NT2/D1 (cell line): ENCODE measurements at regions not wholly inside any gene's neighbourhood (a gene's known extent, or its start where the extent isn't known, plus 50 kb on each side); places are given as distances from the start of the nearest gene placed in this dataset.

Experiments used
- DNase-seq: peaks from one replicate; pipeline ENCODE4 v3.0.0-alpha.2; 2011; ENCODE audit warnings: low read depth, low spot score
- H3K27me3 ChIP-seq: 2 replicates; pipeline ENCODE4 v1.6.0; 2011; ENCODE audit warnings: mild to moderate bottlenecking; ENCODE audit not compliant: insufficient read length, insufficient read depth
- H3K36me3 ChIP-seq: 2 replicates; pipeline ENCODE4 v1.6.1; 2011; ENCODE audit warnings: mild to moderate bottlenecking, low read length, mixed read lengths; ENCODE audit not compliant: insufficient read depth, insufficient read length
- H3K4me1 ChIP-seq: 2 replicates; pipeline ENCODE4 v1.5.1; 2011; ENCODE audit not compliant: insufficient read depth, insufficient read length
- H3K4me3 ChIP-seq: 2 replicates; pipeline ENCODE4 v1.5.1; 2011; ENCODE audit warnings: low read depth; ENCODE audit not compliant: insufficient read length
- H3K9ac ChIP-seq: 2 replicates; pipeline ENCODE4 v1.6.0; 2011; ENCODE audit warnings: low read depth; ENCODE audit not compliant: insufficient read length
- H3K9me3 ChIP-seq: 2 replicates; pipeline ENCODE4 v1.5.1; 2011; ENCODE audit warnings: mild to moderate bottlenecking, low read length; ENCODE audit not compliant: insufficient read depth
- SUZ12 ChIP-seq: IDR thresholded peaks from 2 replicates; pipeline ENCODE4 v1.6.1; 2011; ENCODE audit not compliant: insufficient read length, insufficient read depth; ENCODE audit errors: extremely low read depth
- YY1 ChIP-seq: IDR thresholded peaks from 2 replicates; pipeline ENCODE4 v1.6.1; 2011; ENCODE audit not compliant: insufficient read length, insufficient read depth
- ZNF274 ChIP-seq: IDR thresholded peaks from 2 replicates; pipeline ENCODE4 v1.6.1; 2011; ENCODE audit warnings: mild to moderate bottlenecking, low read depth, low read length

DNA sequence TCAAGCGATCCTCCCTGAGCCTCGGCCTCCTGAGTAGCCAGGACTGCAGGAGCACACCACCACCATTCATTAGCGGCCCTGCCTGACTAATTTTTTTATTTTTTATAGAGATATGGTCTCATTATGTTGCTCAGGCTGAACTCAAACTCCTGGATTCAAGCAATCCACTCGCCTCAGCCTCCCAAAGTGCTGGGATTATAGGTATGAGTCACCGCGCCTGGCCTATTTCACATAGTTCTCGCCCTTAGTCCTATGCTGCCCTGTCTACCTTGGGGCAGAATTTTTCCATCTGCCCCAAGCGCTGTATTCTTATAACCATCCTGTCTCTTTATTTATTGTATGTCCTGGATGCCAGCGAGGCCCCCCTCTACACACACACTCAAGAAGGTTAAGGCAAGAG is 50.9 kb upstream of the BCL2L14 start:
- Histone ChIP-seq H3K36me3 (no peaks in the 10 kb centered on the region), H3K9ac (no peak overlapping the region), H3K9me3 (no peaks in the 10 kb centered on the region), H3K27me3 (no peaks in the 10 kb centered on the region), H3K4me3 (no peak overlapping the region), H3K4me1 (peaks cover 11% of the 10 kb centered on the region)
- no peak for DNase-seq
- no peak for TF ChIP-seq ZNF274

DNA sequence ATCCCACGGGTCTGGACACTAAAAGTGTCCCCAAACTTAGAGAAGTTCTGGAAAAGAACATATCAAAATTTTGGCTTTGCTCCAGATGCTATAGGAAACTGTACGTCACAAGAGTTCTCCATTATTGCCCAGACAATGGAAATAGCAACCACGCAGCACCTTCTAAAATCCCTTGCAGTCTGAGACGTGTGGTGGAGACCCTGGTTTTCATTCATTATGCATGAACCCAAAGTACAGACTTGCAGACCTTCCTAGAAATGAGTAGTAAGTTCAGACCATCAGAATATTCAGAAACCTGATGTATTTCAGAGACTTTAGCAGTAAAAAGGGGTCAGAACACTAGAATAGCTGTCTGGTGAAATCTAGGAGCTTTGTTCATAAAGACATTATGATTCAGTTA is 50.0 kb upstream of the BCL2L14 start:
- H3K9me3 ChIP-seq = no peaks in the 10 kb centered on the region
- DNase-seq = no peak
- no peak overlapping the region for H3K4me3 ChIP-seq
- no peak overlapping the region for H3K9ac ChIP-seq
- TF ChIP-seq SUZ12 (no peak), YY1 (no peak), ZNF274 (no peak)
- H3K36me3 ChIP-seq = no peaks in the 10 kb centered on the region
- peaks cover 11% of the 10 kb centered on the region for H3K4me1 ChIP-seq
- no peaks in the 10 kb centered on the region for H3K27me3 ChIP-seq
